ENCODE measurements at regions not wholly inside any gene's neighbourhood (a gene's known extent, or its start where the extent isn't known, plus 50 kb on each side); places are given as distances from the start of the nearest gene placed in this dataset.
"Not testable (repeated sequence)": the region's sequence is repeated elsewhere in the genome, so short reads cannot be mapped to it uniquely, and the experiment has no call there.

DNA sequence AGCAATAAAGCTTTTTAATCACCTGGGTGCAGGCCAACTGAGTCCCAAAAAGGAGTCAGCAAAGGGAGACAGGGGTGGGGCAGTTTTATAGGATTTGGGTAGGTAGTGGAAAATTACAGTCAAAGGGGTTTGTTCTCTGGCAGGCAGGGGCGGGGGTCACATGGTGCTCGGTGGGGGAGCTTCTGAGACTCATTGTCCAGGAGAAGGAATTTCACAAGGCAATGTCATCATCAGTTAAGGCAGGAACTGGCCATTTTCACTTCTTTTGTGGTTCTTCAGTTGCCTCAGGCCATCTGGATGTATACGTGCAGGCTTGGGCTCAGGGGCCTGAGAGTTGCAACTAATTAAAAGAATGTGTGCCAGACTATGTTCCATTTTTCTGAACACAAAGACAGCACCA lies 147.5 kb upstream of the SCN7A start:
- not testable (repeated sequence) for DNase-seq (ENCODE audit: low read depth)

DNA sequence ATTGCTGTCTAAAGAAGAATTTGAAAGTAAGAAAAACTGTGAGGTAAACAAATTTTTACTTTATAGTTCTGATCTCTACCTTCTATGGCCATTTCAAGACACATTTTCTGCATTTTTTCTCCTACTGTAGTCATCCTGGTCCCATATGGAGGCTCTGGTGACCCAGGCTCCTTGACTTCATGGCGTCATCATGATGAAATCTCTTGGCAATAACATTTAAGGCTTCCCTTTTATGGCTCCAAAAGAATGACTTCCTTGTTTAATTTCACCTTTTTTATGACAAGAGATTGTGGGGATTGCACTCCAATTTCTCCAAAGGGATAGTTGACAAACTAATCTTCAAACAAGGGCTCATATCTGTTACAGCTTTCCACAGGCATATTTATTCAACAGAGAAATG lies 143.0 kb upstream of the SCN7A start:
- no peak for DNase-seq (ENCODE audit: low read depth)

DNA sequence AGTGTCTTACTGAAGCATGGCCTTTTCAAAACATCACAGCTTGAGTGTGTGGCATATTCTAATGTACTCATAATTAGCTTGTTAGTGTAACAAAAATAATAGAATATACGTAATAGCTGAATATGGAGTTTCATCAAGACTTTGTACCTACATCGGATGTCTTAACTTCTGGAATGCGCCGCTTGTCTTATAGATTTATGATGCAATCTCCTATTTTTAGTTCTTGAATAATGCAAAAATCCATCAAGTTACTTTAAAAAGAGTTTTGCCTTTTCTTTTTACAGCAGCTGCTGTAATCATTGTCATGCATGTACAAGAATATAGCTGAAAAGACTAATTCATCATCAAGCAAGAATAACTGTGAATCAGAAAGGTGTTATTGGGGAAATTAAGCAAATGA lies 140.7 kb upstream of the SCN7A start:
- DNase-seq (ENCODE audit: low read depth): no peak

DNA sequence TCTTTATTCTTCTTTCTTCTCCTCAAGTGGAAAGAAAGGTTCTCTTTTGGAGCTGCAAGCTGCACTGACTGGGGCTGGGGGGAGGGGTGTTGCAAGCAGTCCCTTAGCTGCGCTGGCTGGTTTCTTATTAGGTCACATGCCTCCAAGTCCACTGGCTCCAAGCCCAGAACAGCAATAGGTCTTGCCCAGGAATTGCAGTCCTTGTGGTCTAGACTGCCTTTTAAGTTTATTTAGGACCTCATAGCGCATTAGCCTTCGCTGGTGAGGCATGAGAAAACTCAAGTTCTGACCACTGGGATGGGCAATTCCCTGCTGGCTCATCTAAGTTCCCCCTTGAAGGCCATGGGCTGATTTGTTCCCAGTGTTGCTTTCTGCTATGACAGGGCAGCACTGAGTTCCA lies 138.6 kb upstream of the SCN7A start:
- DNase-seq (ENCODE audit: low read depth): peak; percentile 28

DNA sequence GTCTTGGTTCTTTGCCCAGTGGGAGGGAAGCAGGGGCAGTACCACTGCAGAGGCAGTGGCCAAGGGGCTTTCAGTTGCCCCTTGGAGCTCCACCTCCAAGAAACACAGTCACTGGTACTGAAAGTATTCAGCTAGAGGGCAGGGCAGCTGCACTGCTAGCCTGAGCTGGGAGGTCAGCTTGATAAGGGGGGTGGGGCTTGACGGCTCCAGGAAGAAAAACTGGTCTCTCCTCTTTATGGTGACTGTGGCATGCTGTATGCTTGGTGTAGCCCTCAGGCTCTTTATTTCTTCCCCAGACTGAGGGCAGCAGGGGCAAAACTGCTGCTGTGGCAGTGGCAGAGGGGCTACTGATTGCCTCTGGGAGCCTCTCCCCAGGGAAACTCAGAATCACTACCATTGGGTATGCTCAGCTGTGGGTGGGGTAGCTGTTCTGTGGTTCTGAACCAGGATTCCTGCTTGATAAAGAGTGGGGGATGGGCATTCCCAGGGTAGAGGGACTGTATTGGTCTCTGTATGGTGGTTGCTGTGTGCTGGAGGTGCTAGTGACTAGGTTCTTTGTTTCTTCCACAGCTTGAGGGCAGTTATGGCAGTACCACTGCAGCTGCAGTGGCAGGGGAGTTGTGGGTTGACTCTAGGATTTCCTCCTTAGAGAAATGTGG lies 134.6 kb upstream of the SCN7A start:
- DNase-seq (ENCODE audit: low read depth): no peak

DNA sequence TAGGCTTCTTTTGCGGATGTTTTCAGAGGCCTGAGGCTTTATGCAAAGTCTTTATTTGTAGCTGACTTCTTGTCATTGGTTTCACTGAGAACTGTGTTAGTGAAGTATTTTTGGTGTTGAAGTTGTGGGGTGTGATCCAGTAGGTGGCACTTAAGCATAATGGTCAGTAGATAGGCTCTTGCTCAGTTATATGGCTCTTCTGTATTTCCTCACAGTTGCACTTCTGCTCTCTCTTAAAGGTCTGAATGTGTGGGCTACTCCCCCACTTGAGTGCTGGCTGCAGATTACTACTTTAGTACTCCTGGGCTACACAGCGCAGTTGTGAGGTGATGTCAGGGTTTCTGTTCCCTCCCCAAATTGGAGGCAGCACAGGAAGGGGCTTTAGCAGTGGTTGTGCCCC lies 133.8 kb upstream of the SCN7A start:
- DNase-seq (ENCODE audit: low read depth): no peak

DNA sequence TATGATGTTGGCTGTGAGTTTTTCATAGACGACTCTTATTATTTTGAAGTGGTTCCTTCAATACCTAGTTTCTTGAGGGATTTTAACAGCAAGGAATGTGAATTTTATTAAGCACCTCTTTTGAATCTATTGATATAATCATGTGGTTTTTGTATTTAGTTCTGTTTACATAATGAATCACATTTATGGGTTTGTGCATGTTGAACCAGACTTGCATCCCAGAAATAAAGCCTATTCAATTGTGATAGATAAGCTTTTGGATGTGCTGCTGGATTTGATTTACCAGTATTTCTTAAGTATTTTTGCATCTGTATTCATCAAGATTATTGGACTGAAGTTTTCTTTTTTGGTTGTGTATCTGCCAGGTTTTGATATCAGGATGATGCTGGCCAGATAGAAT lies 131.6 kb upstream of the SCN7A start:
- no peak for DNase-seq (ENCODE audit: low read depth)

DNA sequence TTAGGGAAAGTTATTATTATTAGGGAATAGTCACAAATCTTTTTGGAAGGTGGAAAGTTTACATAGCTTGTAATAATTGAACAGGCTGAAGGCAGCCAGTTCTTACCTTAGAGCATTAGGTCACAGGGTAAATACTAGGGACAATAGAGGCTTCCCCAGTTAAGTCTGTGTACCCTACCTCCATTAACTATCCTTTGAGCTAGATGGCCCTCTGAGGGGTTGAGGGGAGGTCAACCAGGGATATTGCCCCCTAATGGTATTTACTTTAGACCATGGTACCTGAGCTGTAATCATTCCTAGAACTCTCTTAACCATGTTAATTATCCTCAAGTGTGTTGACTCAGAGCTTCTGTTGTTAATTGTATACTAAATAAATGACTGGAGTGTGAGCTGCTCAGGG lies 120.5 kb upstream of the SCN7A start:
- no peak for DNase-seq (ENCODE audit: low read depth)

DNA sequence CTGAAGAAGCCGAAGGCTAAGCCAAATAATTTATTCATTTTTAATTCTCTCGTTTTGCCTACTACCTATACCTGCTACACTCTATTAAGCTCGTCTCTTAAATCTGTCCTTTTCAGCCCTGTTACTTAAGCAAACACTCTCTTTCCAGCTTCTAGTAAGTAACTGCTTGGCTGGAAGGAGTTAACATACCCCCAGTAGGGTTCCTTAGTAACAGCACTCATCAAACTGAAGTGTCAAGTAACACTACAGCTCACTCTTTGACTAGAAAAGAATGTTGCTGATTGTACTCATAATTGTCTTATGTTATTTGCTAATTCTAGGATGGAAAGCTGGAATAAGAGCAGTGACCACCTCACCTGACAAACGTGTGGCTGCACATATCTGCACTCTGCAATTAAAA lies 120.0 kb upstream of the SCN7A start:
- DNase-seq (ENCODE audit: low read depth): no peak

DNA sequence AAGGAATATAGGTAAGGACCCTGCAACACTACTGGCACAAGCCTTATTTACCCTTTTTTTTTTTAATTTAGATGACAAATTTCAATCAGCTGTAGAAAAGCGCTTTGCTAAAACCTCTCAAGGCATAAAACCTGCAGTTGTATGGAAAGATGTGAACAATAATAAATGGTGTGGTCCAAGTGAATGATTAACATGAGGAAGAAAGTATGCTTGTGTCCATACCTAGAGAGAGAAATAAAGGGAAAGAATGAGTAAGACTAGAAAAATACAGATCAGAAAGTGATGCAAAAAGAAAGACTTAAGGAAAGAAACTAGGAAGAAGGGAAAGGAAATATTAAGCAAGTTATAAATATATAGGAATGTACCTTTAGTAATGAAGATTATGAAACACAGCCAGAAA lies 119.2 kb upstream of the SCN7A start:
- no peak for DNase-seq (ENCODE audit: low read depth)

DNA sequence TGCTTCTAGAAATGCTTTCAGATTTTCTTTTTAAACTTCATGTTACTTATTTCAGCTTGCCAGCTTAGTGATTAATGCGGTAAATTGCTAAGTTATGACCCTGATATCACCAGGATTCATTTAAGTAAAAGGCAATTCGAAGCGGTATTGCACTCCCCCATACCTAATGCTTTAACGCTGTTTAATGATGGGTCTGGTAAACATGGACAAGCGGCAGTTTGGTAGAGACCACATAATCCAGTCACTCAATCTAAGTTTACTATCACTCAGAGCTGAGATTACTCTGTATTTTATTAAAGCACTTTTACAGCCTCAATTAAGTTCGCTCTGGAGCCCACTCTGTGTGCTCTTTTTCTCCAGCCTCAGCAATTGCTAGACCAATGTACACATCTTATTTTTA lies 118.2 kb upstream of the SCN7A start:
- DNase-seq (ENCODE audit: low read depth): no peak

DNA sequence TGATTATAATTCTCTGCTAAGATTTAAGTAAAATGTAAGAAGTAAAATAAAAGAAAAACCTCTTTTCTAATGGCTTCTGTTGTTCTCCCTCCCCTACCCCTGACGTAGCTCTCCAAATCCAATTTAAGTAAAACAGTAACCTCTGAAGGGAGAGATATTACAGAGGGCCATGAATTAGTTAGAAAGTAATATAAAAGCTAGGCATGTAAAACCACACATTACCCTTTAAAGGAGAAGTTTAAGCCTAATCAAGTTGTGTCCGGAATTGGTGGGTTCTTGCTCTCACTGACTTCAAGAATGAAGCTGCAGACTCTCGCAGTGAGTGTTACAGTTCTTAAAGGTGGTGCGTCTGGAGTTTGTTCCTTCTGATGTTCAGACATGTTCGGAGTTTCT lies 116.9 kb upstream of the SCN7A start:
- DNase-seq (ENCODE audit: low read depth): no peak

DNA sequence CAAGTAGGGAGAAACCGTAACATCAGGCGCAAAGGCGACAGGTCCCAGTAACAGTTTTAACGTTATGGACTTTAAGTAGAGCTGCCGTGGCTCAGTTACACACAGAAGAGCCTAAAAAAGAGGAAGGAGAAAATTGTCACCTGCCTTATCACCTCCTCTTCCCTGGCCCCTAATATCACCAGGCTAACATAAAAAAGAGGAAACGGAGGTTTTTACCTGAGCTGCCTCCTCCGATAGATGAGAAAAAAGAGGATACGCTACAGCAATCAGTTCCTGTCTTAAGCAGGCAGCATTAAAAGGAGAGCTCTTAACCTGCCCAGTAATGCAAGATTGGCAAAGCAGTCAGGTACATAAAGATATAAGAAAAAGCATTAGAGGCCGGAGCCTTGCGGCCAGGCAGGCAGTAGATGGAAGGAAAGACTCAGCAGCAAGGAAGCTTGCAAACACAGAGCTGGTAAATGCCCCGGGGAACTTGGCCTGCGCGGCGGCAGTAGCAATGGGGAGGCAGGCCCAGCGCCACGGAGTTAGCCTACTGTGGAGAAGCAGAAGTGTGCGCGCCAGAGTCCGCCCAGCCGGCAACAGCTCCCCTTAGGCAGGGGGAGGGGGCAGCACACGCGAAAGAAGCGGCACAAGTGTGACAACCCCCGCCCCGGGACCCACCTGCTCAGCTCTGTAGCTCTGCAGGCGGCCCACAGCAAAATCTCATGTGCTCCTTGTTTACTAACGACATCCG lies 116.3 kb upstream of the SCN7A start:
- DNase-seq (ENCODE audit: low read depth): no peak

DNA sequence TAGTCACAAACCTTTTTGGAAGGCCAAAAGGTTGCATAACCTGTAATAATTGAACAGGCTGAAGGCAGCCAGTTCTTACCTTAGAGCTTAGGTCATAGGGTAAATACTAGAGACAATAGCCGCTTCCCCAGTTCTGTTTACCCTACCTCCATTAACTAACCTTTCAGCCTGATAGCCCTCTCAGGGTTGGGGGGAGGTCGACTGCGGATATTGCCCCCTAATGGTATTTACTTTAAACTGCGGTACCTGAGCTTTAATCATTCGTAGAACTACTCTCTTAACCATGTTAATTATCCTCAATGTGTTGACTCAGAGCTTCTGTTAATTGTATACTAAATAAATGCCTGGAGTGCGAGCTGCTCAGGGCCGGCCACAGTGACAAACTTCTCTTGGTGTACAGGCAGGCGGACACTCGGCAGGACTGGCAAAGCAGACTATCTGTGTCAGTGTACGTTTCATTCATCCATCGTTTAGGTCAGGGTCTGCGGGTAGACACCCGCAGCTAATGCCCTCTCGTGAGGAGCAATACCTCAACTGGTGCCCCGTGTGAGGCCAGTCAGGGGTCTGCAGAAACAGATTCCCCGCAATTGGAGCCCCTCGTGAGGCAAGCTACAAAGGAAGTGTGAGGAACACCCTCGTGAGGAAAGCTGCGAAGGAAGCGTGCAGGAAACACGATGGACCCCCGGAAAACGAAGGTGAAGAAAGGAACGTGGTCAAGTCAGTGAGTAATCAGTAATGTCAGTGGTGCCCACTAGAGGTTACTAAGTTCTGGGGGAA lies 115.3 kb upstream of the SCN7A start:
- DNase-seq (ENCODE audit: low read depth): no peak

DNA sequence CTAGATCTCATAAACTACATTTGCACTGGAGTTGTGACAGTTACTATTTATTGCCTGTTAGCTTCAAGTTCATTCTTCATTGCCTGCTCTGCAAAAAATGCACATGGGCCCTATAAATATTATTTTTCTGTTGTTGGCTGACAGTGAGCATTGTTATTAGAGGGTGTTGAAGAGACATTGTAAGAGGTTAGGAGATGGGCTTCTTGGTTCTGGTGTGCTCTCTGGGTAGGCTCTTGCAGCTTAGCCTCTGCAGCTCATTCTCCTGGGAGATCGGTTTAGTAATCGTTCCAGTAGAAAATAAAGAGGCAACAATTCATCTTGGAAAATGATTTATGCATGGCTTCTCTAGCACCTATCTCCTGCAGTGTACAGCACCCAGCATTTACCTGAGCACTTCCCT lies 113.8 kb upstream of the SCN7A start:
- no peak for DNase-seq (ENCODE audit: low read depth)

DNA sequence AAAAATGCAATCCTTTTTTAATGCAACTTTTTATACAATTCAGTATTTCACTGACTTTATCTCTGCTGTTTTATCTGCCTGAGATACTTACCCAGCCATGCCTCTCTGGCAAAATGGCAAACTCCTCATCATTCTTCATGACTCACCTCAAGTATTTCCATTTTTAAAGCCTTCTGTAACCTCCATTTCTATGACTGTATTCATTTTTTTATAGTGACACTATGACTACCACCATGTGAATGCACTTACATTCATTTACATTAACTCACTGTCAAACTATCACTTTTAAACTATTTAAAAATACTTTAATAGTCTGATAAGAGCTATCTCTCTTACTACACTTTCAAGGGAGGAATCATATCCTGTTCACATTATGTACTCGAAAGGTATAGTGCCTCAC lies 99.4 kb upstream of the SCN7A start:
- peak; percentile 88 for DNase-seq (ENCODE audit: low read depth)

DNA sequence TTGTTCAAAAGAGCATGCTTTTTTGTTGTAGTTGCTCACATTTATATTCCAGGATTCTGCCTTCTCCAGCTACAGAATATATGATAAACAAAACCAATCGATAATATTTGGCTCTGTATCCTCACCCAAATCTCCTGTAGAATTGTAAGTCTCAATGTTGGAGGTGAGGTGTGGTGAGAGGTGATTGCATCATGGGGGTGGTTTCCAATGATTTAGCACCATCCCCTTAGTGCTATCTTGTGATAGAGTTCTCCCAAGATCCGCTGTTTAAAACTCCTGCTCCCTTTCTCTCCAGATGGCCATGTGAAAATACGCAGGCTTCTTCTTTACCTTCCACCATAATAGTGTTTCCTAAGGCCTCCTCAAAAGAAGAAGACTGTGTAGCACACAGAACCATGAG lies 98.7 kb upstream of the SCN7A start:
- DNase-seq (ENCODE audit: low read depth): no peak

DNA sequence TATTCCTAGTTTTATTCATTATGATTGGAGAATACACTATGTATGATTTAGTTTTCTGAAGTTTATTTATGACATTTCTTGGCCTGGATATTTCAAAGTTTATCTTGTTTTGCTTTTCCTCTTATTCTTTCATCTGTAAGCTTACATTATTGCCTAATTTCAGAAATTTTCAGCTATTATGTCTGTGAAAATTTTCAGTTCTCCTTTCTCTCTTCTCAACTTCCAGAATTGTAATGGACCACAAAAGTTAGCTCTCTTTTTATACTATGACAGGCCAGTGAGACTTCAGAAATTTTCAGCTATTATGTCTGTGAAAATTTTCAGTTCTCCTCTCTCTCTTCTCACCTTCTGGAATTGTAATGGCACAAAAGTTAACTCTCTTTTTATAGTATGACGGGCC lies 97.2 kb upstream of the SCN7A start:
- DNase-seq (ENCODE audit: low read depth): no peak

DNA sequence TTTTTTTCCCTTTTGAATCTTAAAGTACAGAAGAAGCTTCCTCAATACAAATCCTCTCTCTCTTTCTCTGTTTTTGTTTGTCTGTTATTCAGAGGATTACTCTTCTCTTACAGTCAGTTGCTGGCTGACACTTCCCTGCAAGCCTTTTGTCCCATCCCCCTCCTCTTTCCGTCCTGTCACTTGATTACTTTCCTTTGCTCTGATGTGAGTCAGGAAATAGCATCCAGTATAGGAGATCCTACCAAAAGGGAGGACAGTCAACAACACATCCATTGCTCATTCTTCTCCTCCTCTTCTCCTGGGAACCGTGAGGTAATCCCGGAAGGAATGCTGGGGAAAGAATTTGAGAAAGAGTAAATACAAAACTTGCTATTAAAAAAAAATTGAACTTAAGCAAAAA lies 79.3 kb upstream of the SCN7A start:
- DNase-seq (ENCODE audit: low read depth): peak; percentile 69

DNA sequence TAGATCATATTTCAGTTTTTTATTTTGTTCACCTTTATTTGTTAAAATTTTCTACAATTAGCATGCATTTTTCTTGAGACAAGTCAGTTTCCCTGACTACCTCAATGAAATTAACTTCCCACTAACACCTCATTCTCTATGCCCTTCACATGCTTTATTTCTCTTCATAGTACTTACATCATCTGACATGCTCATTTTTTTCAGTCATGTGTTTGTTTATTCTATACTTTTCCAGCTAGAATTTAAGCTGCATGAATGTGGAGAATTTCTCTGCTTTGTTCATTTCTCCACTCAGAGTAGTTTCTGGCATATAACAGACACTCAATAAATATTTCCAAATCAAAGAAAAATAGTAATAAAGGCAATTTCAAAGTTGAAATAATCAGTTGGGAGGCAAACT lies 78.9 kb upstream of the SCN7A start:
- no peak for DNase-seq (ENCODE audit: low read depth)

DNA sequence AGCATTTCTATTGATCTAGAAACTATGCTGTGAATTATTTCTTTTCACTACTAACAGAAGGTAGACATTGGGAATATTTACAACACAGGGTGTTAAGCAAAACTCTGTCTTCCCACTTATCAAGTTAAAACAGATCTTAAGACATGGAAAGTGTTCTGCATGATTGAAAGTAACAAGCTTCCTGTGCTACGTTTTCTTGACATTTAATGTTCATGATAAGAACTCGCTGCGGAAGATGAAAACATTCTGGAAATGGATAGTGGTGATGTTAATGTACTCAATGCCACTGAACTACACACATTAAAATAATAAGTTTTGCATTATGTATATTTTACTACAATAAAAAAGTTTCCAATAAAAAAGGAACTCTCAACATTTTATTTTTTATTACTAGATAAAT lies 74.4 kb upstream of the SCN7A start:
- no peak for DNase-seq (ENCODE audit: low read depth)

DNA sequence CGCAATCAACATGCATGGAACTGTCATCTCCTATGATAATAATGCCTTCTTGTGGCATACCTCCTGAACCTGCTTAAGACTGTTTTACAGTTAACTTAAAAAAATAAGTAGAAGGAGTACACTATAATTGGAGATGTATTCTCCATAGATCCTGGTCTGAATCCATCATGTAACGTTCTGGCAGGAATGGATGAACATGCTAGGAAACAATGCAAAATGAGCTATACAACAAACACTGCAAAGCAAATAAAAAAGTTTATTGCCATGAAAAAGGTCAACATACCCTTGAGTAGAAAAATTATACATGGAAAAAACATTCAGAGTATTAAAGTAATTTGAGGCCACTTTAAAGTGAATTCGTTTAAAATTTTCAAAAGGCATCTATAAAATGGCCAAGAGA lies 71.5 kb upstream of the SCN7A start:
- DNase-seq (ENCODE audit: low read depth): no peak

DNA sequence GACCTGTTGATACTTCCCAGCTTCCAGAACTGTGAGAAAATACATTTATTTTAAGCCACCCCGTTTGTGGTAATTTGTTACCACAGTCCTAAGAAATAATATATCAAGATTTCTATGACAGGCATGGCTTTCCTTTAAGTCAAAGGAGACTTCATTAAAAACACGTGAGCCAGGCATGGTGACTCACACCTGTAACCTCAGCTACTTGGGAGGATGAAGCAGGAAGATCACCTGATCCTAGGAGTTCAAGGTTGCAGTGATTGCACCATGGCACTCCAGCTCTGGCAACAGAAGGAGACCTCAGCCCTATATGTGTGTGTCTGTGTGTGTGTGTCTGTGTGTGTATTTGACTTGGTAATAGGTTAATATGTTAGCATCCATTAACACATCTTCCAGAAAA lies 69.8 kb upstream of the SCN7A start:
- peak; percentile 6 for DNase-seq (ENCODE audit: low read depth)
